NCI-H2227 (cell line): ENCODE measurements at regions not wholly inside any gene's neighbourhood (a gene's known extent, or its start where the extent isn't known, plus 50 kb on each side); places are given as distances from the start of the nearest gene placed in this dataset.

Experiments used
- DNase-seq: peaks from one replicate; lab custom pipeline; 2025; ENCODE audit not compliant: unreplicated experiment; lab: John Stamatoyannopoulos, UW

DNA sequence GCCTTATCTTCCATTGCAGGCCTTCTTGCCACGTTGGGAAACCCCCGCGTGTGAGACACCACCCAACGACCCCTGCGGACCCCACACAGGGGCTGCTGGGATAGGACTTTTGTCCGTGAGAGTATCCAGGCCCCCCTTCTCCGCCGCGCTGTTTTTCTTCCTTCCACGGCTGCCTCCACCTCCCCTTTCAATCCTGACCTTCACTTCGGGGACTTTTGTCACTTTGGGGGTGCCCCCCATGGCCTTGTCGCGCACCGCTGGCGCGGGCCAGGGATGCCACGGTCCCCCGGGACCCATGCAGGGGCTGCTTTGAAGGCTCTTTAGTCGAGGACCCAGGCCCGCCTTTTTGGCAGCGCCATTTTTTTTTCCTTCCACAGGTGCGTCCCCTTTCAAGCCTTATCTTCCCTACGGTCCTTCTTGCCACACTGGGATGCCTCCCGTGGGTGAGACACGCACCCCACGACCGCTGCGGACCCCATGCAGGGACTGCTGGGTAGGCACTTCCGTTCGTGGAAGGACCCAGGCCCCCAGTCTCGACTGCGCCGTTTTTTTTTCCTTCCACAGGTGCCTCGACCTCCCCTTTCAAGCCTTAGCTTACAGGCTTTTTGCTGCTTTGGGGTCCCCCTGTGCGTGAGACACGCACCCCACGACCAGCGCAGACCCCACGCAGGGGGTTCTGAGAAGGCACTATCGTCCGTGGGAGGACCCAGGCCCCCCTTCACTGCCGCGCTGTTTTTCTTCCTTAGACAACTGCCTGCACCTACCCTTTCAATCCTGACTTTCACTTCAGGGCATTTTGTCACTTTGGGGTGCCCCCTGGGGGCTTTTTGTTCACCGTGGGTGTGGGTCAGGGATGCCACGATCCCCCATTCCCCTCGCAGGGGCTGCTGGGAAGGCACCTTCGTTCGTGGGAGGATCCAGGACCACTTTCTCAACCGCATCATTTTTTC, 267.4 kb downstream of the ALG10 start:
- no peak for DNase-seq

DNA sequence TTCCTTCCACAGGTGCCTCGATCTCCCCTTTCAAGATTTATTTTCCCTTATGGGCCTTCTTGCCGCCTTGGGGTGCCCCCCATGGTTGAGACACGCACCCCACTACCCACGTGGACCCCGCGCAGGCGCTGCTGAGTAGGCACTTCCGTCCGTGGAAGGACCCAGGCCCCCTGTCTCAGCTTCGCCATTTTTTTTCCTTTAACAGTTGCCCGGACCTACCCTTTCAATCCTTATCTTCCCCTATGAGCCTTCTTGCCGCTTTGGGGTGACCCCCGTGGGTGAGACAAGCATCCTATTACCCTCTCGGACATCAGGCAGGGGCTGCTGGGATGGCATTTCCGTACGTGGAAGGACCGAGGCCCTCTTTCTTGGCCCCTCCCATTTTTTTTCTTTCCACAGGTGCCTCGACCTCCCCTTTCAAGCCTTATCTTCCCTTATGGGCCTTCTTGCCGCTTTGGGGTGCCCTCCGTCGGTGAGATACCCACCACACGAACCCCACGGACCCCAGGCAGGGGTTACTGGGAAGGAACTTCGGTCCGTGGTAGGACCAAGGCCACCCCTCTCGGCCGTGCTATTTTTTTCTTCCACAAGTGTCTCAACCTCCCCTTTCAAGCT, 268.2 kb downstream of the ALG10 start:
- DNase-seq: no peak

DNA sequence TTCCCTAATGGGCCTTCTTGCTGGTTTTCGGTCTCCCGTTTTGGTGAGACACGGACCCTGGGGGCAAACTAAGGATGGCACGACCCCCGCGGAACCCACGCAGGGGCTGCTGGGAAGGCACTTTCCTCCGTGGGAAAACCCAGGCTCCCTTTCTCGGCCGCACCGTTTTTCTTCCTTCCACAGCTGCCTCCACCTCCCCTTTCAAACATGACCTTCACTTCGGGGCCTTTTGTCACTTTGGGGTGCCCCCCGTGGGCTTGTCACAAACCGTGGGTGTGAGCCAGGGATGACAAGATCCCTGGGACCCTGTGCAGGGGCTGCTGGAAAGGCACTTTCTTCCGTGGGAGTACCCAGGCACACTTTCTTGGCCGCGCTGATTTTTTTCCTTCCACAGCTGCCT, 268.7 kb downstream of the ALG10 start:
- no peak for DNase-seq

DNA sequence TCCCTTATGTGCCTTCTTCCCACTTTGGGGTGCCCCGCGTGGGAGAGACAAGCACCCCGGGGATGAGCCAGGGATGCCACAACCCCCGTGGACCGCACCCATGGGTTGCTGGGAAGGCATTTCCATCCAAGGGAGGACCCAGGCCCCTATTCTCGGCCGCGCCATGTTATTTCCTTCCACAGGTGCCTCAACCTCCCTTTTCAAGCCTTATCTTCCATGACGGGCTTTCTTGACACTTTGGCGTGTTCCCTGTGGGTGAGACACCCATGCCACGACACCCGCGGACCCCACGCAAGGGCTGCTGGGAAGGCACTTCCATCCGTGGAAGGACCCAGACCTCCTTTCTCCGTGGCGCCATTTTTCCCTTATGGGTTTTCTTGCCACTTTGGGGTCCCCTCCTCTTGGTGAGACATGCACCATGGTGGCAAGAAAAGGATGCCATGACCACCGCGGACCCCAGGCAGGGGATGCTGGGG, 269.2 kb downstream of the ALG10 start:
- DNase-seq: no peak

DNA sequence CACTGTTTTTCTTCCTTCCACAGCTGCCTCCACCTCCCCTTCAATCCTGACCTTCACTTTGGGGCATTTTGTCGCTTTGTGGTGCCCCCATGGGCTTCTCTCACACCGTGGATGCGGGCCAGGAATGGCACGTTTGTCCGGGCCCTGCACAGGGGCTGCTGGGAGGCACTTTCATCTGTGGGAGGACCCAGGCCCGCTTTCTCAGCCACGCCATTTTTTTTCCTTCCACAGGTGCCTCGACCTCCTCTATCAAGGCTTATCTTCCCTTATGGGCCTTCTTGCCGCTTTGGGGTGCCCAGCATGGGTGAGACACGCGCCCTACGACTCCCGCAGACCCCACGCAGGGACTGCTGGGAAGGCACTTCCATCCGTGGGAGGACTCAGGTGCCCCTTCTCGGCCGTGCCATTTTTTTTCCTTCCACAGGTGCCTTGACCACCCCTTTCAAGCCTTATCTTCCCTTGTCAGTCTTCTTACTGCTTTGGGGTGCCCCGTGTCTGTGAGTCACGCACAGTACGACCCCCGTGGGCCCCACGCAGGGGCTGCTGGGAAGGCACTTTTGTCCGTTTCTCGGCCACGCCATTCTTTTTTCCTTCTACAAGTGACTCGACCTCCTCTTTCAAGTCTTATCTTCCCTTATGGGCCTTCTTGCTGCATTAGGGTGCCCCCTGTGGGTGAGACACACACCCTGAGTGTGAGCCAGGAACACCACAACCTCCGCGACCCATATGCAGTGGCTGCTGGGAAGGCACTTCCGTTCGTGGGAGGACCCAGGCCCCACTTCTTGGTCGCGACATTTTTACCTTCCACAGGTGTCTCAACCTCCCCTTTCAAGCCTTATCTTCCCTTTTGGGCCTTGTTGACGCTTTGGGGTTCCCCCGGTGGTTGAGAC, 270.7 kb downstream of the ALG10 start:
- DNase-seq: no peak

DNA sequence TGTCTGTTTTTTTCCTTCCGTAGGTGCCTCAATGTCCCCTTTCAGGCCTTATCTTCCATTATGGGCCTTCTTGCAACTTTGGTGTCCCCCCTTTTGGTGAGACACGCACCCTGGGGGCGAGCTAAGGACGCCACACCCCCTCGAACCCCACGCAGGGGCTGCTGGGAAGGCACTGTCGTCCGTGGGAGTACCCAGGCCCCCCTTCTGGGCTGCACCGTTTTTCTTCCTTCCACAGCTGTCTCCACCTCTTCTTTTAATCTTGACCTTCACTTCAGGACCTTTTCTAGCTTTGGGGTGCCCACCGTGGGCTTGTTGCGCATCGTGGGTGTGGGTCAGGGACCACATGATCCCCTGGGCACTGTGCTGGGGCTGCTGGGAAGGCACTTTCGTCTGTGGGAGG, 271.8 kb downstream of the ALG10 start:
- no peak for DNase-seq

DNA sequence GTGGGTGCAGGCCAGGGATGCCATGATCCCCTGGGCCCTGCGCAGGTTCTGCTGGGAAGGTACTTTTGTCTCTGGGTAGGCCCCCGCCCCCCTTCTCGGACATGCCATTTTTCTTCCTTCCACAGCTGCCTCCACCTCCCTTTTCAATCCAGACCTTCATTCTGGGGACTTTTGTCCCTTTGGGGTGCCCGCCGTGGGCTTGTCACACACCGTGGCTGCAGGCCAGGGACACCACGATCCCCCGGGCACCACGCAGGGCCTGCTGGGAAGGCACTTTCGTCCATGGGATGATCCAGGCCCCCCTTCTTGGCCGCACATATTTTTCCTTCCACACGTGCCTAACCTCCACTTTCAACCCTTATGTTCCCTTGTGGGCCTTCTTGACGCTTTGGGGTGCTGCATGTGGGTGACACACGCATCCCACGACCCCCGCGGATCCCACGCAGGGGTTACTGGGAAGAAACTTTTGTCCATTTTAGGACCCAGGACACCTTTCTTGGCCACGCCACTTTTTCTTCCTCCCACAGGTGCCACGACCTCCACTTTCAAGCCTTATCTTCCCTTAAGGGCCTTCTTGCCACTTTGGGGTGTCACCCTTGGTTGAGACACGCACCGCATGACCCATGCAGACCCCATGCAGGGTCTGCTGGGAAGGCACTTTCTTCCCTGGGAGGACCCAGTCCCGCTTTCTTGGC, 272.5 kb downstream of the ALG10 start:
- DNase-seq: no peak

DNA sequence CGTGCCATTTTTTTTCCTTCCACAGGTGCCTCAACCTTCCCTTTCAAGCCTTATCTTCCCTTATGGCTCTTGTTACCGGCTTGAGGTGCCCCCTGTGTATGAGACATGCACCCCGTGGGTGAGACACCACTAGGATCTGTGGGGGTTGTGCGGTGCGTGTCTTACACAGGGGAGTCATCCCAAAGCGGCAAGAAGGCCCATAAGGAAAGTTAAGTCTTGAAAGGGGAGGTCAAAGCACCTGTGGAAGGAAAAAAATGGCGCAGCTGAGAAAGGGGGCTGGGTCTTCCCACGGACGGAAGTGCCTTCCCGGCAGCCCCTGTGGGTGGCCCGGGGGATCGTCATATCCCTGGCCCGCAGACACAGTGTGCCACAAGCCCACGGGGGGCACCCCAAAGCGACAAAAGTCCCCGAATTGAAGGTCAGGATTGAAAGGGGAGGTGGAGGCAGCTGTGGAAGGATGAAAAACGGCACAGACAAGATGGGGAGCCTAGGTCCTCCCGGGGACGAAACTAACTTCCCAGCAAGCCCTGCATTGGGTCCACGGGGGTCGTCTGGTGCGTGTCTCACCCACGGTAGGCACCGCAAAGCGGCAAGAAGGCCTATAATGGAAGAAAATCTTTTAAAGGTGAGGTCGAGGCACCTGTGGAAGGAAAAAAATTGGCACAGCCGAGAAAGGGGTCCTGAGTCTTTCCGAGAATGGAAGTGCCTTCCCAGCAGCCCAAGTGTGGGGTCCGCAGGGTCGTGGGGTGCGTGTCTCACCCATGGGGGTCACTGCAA, 273.3 kb downstream of the ALG10 start:
- DNase-seq: no peak

DNA sequence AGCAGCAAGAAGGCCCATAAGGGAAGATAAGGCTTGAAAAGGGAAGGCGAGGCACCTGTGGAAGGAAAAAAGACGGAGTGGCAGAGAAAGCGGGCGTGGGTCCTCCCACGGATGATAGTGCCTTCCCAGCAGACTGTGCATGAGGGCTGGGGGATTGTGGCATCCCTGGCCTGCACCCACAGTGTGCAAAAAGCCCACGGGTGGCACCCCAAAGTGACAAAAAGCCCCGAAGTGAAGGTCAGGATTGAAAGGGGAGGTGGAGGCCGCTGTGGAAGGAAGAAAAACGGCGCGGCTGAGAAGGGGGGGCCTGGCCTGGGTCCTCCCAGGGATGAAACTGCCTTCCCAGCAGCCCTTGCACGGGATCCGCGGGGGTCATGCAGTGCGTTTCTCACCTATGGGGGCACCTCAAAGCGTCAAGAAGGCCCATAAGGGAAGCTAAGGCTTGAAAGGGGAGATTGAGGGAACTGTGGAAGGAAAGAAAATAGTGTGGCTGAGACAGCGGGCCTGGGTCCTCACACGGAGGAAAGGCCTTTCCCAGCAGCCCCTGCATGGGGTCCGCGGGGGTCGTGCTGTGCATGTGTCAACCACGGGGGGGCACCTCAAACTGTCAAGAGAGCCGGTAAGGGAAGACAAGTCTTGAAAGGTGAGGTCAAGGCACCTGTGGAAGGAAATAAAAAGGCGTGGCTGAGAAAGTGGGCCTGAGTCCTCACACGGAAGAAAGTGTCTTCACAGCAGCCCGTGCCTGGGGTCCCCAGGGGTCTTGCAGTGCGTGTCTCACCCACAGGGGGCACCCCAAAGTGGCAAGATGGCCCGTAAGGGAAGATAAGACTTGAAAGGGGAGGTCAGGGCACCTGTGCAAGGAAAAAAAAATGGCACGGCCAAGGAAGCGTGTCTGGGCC, 274.1 kb downstream of the ALG10 start:
- DNase-seq: no peak

DNA sequence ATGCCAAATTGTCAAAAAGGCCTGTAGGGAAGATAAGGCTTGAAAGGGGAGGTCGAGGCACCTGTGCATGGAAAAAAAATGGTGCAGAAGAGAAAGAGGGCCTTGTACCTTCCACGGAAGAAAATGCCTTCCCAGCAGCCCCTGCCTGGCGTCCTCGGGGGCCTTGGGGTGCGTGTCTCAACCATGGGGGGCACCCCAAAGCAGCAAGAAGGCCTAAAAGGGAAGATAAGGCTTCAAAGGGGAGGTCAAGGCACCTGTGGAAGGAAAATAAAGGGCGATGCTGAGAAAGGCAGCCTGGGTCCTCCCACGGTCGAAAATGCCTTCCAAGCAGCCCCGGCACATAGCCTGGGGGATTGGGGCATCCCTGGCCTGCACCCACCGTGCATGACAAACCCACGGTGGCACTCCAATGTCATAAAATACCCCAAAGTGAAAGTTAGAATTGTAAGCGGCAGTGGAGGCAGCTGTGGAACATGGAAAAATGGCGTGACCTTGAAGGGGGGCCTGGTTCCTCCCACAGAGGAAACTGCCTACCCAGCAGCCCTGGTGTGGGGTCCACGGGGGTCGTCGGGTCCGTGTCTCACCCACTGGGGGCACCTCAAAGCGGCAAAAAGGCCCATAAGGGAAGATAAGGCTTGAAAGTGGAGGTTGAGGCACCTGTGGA, 275.0 kb downstream of the ALG10 start:
- DNase-seq: no peak

DNA sequence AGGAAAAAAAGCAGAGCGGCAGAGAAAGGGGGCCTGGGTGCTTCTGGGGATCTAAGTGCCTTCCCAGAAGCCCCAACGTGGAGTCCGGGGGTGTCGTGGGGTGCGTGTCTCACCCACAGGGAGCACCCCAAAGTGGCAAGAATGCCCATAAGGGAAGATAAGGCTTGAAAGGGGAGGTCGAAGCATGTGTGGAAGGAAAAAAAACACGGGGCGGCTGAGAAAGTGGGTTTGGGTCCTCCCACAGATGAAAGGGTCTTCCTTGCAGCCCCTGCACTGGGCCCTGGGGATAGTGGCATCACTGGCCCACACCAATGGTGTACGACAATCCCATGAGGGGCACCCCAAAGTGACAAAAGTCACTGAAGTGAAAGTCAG, 275.5 kb downstream of the ALG10 start:
- DNase-seq: no peak

DNA sequence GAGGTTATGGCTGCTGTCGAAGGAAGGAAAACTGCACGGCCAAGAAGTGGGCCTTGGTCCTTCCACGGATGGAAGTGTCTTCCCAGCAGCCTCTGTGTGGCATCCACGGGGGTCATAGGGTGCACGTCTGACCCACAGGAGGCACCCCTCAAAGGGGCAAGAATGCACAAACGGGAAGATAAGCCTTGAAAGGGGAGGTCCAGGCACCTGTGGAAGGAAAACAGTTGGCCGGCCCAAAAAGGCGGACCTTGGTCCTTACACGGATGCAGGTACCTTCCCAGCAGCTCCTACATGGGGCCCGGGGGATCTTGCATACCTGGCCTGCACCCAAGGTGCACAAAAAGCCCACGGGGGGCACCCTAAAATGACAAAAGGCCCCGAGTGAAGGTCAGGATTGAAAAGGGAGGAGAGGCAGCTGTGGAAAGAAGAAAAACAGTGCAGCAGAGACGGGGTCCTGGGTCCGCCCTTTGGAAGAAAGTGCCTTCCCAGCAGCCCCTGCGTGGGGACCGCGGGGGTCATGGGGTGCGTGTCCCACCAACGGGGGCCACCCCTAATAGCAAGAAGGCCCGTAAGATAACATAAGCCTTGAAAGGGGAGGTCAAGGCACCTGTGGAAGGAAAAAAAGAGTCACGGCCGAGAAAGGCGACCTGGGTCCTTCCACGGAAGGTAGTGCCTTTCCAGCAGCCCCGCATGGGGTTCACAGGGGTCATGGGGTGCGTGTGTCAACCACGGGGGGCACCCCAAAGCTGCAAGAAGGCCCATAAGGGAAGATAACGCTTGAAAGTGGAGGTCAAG, 276.1 kb downstream of the ALG10 start:
- DNase-seq: no peak

DNA sequence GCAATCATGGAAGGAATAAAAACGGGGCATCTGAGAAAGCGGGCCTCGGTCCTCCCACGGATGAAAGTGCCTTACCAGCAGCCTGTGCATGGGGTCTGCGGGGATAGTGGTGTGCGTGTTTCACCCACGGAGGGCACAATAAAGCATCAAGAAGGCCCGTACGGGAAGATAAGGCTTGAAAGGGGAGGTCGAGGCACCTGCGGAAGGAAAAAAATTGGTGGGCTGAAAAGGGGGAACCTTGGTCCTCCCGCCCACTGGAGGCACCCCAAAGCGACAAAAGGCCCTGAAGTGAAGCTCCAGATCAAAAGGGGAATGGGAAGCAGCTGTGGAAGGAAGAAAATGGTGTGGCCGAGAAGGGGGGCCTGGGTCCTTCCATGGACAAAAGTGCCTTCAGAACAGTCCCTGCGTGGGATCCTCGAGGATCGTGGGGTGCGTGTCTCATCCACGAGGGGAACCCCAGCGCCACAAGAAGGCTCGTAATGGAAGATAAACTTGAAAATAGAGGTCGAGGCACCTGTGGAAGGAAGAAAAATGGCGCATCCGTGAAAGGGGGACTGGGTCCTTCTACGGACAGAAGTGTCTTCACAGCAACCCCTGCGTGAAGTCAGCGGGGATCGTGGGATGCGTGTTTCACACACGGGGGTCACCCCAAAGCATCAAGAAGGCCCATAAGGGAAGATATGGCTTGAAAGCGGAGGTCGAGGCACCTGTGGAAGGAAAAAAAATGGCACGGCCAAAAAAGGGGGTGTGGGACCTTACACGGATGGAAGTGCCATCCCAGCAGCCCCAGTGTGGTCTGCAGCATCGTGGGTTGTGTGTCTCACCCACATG, 276.9 kb downstream of the ALG10 start:
- no peak for DNase-seq

DNA sequence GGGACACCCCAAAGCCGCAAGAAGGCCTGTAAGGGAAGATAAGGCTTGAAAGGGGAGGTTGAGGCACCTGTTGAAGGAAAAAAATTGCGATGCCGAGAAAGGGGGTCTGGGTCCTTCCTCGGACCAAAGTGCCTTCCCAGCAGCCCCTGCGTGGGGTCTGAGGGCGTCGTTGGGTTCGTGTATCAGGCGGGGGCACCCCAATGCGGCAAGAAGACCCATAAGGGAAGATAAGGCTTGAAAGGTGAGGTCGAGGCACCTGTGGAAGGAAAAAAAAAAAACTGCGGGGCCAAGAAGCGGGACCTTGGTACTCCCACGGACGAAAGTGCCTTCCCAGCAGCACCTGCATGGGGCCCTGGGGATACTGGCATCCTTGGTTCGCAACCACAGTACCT, 277.5 kb downstream of the ALG10 start:
- no peak for DNase-seq

DNA sequence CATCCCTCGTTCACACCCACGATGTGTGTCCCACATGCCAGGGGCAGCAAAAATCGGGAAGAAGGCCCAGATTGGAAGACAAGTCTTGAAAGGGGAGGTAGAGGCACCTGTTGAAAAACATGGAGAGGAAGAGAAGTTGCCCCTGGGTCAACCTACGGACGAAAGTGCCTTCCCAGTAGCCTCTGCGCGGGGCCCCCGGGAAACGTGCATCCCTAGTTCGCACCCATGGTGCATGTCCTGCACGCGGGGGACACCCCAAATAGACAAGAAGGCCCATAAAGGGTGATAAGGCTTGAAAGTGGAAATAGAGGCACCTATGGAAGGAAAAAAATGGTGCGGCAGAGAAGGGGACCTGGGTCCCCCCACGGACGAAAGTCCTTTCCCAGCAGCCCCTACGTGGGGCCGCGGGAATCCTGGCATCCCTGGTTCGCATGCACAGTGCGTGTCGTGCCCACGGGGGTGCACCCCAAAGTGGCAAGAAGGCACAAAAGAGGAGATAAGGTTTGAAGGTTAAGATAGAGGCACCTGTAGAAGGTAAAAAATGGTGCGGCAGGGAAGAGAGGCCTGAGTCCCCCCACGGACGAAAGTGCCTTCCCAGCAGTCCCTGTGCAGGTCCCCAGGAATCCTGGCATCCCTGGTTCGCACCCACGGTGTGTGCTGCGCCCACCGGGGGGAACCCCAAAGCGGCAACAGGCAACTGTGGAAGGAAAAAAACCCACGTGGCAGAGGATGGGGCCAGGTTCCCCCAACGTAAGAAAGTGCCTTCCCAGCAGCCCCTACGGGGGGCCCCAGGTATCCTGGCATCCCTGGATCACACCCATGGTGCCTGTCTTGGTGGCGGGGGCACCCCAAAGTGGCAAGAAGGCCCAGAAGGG, 278.3 kb downstream of the ALG10 start:
- no peak for DNase-seq
